Osteocyte (in vitro differentiated cells): ENCODE measurements at regions not wholly inside any gene's neighbourhood (a gene's known extent, or its start where the extent isn't known, plus 50 kb on each side); places are given as distances from the start of the nearest gene placed in this dataset. TPM values are rescaled to one million over a fixed set of nuclear protein-coding genes. Genes with fewer than 3 reads are reported as not detected.

ENCODE experiments used
- DNase-seq: peaks from one replicate; pipeline ENCODE4 v3.0.0; 2021; ENCODE audit warnings: mixed read lengths; ENCODE audit not compliant: unreplicated experiment; ENCODE audit errors: extremely low spot score
- H3K27ac Mint-ChIP-seq: one replicate; pipeline ENCODE4 v1.8.0; 2021; ENCODE audit warnings: mild to moderate bottlenecking, mixed read lengths; ENCODE audit not compliant: unreplicated experiment
- H3K27me3 Mint-ChIP-seq: one replicate; pipeline ENCODE4 v1.8.0; 2021; ENCODE audit warnings: mixed read lengths; ENCODE audit not compliant: unreplicated experiment
- H3K36me3 Mint-ChIP-seq: one replicate; pipeline ENCODE4 v1.8.0; 2021; ENCODE audit warnings: mixed read lengths; ENCODE audit not compliant: unreplicated experiment
- H3K4me1 Mint-ChIP-seq: one replicate; pipeline ENCODE4 v1.8.0; 2021; ENCODE audit warnings: mixed read lengths; ENCODE audit not compliant: unreplicated experiment
- H3K4me3 Mint-ChIP-seq: one replicate; pipeline ENCODE4 v1.8.0; 2021; ENCODE audit warnings: mild to moderate bottlenecking, moderate library complexity, mixed read lengths; ENCODE audit not compliant: unreplicated experiment
- H3K9me3 Mint-ChIP-seq: one replicate; pipeline ENCODE4 v1.8.0; 2021; ENCODE audit warnings: mixed read lengths; ENCODE audit not compliant: unreplicated experiment
- microRNA-seq: library from miRNA; unstranded; fragments of <30 nt; microRNA quantifications from one replicate; pipeline ENCODE4 v1.1.0, GENCODE V29; 2020; ENCODE audit not compliant: unreplicated experiment
- TF ChIP-seq, protein P1 (sequence below): fragments of 200-600 bp; sonication (generic); IDR thresholded peaks from 2 replicates; pipeline ENCODE4 v1.5.0; 2021; ENCODE audit warnings: antibody characterized with exemption, mild to moderate bottlenecking, moderate library complexity

DNA sequence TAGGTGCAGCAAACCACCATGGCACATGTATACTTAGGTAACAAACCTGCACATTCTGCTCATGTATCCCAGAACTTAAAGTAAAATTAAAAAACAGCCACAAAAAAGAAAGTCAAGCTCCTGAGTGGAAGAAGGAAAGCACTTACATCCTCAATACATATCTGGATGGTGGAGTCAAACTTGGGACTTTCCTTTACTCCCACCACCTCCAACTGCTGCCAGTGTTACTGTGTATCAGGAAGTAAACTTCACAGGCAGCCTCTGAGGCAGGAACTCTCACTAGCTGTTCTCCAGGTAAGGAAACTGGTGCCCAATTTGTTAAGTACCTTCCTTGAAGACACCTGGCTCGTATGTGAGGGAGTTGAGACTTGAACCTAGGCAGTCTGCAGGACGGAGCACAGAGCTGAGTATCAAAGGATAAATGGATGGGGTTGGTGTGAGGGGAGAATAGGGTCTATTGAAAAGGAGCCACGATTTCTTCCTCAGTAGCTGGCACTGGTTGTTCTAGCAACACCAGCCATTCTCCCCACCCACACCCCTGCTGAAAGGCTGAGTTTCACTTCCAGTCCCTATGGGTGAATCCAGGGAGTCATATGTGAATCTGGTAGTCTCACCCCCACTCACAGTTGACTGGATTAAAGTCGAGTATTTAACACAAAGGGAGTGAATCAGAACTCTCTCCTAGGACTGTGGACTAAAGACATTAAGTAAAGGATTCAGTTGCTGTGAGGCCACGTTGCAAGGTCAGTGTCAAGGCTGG lies 50.0 kb upstream of the GPR39 start:
- no peaks in the 10 kb centered on the region for H3K4me1 Mint-ChIP-seq
- no peak overlapping the region for H3K27ac Mint-ChIP-seq
- DNase-seq, result no peak
- no peaks in the 10 kb centered on the region for H3K36me3 Mint-ChIP-seq
- H3K27me3 Mint-ChIP-seq, result peaks cover 25% of the 10 kb centered on the region
- TF ChIP-seq, protein P1, sequence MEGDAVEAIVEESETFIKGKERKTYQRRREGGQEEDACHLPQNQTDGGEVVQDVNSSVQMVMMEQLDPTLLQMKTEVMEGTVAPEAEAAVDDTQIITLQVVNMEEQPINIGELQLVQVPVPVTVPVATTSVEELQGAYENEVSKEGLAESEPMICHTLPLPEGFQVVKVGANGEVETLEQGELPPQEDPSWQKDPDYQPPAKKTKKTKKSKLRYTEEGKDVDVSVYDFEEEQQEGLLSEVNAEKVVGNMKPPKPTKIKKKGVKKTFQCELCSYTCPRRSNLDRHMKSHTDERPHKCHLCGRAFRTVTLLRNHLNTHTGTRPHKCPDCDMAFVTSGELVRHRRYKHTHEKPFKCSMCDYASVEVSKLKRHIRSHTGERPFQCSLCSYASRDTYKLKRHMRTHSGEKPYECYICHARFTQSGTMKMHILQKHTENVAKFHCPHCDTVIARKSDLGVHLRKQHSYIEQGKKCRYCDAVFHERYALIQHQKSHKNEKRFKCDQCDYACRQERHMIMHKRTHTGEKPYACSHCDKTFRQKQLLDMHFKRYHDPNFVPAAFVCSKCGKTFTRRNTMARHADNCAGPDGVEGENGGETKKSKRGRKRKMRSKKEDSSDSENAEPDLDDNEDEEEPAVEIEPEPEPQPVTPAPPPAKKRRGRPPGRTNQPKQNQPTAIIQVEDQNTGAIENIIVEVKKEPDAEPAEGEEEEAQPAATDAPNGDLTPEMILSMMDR, result no peak
- H3K4me3 Mint-ChIP-seq, result no peak overlapping the region
- H3K9me3 Mint-ChIP-seq, result peaks cover 26% of the 10 kb centered on the region

Small RNAs in the stretch of these regions (microRNA-seq; reads per million reads assigned to microRNA genes)
- not detected for gene MIR663B
